HepG2 (cell line): ENCODE measurements at regions not wholly inside any gene's neighbourhood (a gene's known extent, or its start where the extent isn't known, plus 50 kb on each side); places are given as distances from the start of the nearest gene placed in this dataset.

ENCODE experiments used
- ATAC-seq: fragments of 200-7000 bp; cut with Tn5 transposase; 3 replicates; pipeline ENCODE4 v1.9.1; 2020; ENCODE audit warnings: mild to moderate bottlenecking, moderate library complexity
- BruUV-seq: library from RNA; stranded (reverse); fragments of 400-500 nt; replicated peaks from 2 replicates; lab custom pipeline; 2021; lab: Mats Ljungman, UMichigan
- CTCF ChIA-PET: fragments of 300-600 bp; formaldehyde crosslinking; extraction: SDS; loops from one replicate; lab custom pipeline; 2021; ENCODE audit warnings: low total read pairs, inconsistent platforms, low intra/inter-chr PET ratio; lab: Yijun Ruan, JAX
- POLR2A ChIA-PET: fragments of 350-600 bp; sonication (Branson Sonifier 250); formaldehyde crosslinking; loops from one replicate; lab custom pipeline; 2020; ENCODE audit warnings: antibody characterized with exemption, inconsistent platforms; lab: Yijun Ruan, JAX
- DNase-seq: peaks from one replicate; pipeline ENCODE4 v3.0.0-alpha.2; 2015; ENCODE audit warnings: low spot score
- FAIRE-seq: peaks from 3 replicates; lab custom pipeline; 2011; peaks lifted over from hg19 to GRCh38; lab: Jason Lieb, UNC
- H2AFZ ChIP-seq: one replicate; pipeline ENCODE4 v1.6.1; 2011; ENCODE audit warnings: low read length, inconsistent platforms
- H3K27ac ChIP-seq: fragments of 300-600 bp; 3 replicates; pipeline ENCODE4 v1.8.0; 2011; ENCODE audit warnings: mixed run types, mild to moderate bottlenecking, mixed read lengths, low read length, inconsistent platforms; ENCODE audit not compliant: insufficient read depth; ENCODE audit errors: extremely low read length
- H3K27me3 ChIP-seq, 2 experiments: fragments of 200-600 bp in 1 of 2; 2 replicates in 1 of 2; 3 replicates in 1 of 2; pipeline versions ENCODE4 v1.6.0 to v1.8.0; 2011; ENCODE audit warnings: low read length in 2 of 2, mild to moderate bottlenecking in 2 of 2, moderate library complexity in 2 of 2, inconsistent platforms in 1 of 2; ENCODE audit not compliant: insufficient read depth in 2 of 2, control insufficient read depth in 1 of 2
- H3K36me3 ChIP-seq, 2 experiments: fragments of 200-600 bp in 1 of 2; replicated peaks in 1 of 2; 2 replicates in 1 of 2; 3 replicates in 1 of 2; pipeline versions ENCODE4 v1.5.1 to v1.8.0; 2011; ENCODE audit warnings: low read length in 2 of 2, inconsistent platforms in 1 of 2; ENCODE audit not compliant: insufficient read depth in 2 of 2, control insufficient read depth in 1 of 2
- H3K4me1 ChIP-seq: 2 replicates; pipeline ENCODE4 v1.5.1; 2012; ENCODE audit warnings: low read length, inconsistent platforms; ENCODE audit not compliant: insufficient read depth
- H3K4me2 ChIP-seq: 2 replicates; pipeline ENCODE4 v1.6.0; 2011; ENCODE audit warnings: low read depth, low read length, inconsistent platforms
- H3K4me3 ChIP-seq, 3 experiments: fragments of 200-600 bp in 1 of 3; sonication (generic), shearing (Covaris generic) in 1 of 3; replicated peaks in 1 of 3; 2 replicates each; pipeline ENCODE4 v1.5.1; 2011 to 2016; ENCODE audit warnings: low read length in 3 of 3, inconsistent platforms in 2 of 3, low read depth in 2 of 3, mild to moderate bottlenecking in 2 of 3, control low read depth in 1 of 3, mixed read lengths in 1 of 3; ENCODE audit not compliant: insufficient read depth in 1 of 3
- H3K79me2 ChIP-seq: one replicate; pipeline ENCODE4 v1.6.1; 2011; ENCODE audit warnings: low read length, inconsistent platforms; ENCODE audit not compliant: insufficient read depth
- H3K9ac ChIP-seq: 2 replicates; pipeline ENCODE4 v1.6.0; 2011; ENCODE audit warnings: mild to moderate bottlenecking, low read depth, low read length, inconsistent platforms; ENCODE audit not compliant: insufficient read depth
- H3K9me3 ChIP-seq: 2 replicates; pipeline ENCODE4 v1.5.1; 2012; ENCODE audit warnings: mild to moderate bottlenecking, low read length
- H4K20me1 ChIP-seq: 2 replicates; pipeline ENCODE4 v1.6.0; 2011; ENCODE audit warnings: inconsistent platforms, mild to moderate bottlenecking, low read length, moderate library complexity; ENCODE audit not compliant: insufficient read depth
- ATAD3A ChIP-seq: sonication (generic); formaldehyde crosslinking; IDR thresholded peaks from 2 replicates; pipeline ENCODE4 v1.4.0; 2020; ENCODE audit warnings: missing genetic modification reagents
- BHLHE40 ChIP-seq: IDR thresholded peaks from 2 replicates; pipeline ENCODE4 v1.6.1; 2011; ENCODE audit warnings: low read length, improper control_type of control experiment
- HOXD1 ChIP-seq: sonication (generic); formaldehyde crosslinking; IDR thresholded peaks from 2 replicates; pipeline ENCODE4 v1.5.0; 2020; ENCODE audit warnings: missing genetic modification reagents
- MEIS1 ChIP-seq: sonication (generic); formaldehyde crosslinking; IDR thresholded peaks from 2 replicates; pipeline ENCODE4 v1.9.0; 2021; ENCODE audit warnings: mild to moderate bottlenecking, missing genetic modification reagents, moderate library complexity, borderline replicate concordance
- UBTF ChIP-seq: sonication (generic); formaldehyde crosslinking; IDR thresholded peaks from 2 replicates; pipeline ENCODE4 v1.4.0; 2020; ENCODE audit warnings: mild to moderate bottlenecking, missing genetic modification reagents
- ZBTB7A ChIP-seq: sonication (generic); formaldehyde crosslinking; IDR thresholded peaks from 2 replicates; pipeline ENCODE4 v1.8.0; 2022; ENCODE audit warnings: mild to moderate bottlenecking, missing genetic modification reagents
- ZC3H13 ChIP-seq: sonication (generic); formaldehyde crosslinking; IDR thresholded peaks from 2 replicates; pipeline ENCODE4 v1.8.1; 2023; ENCODE audit warnings: mild to moderate bottlenecking, missing genetic modification reagents, moderate library complexity
- ZNF10 ChIP-seq: sonication (generic); formaldehyde crosslinking; IDR thresholded peaks from 2 replicates; pipeline ENCODE4 v1.4.0; 2020; ENCODE audit warnings: mild to moderate bottlenecking, low read depth, missing genetic modification reagents, borderline replicate concordance
- ZNF225 ChIP-seq: sonication (generic); formaldehyde crosslinking; IDR thresholded peaks from 2 replicates; pipeline ENCODE4 v1.4.0; 2020; ENCODE audit warnings: mild to moderate bottlenecking, missing genetic modification reagents
- ZNF256 ChIP-seq: sonication (generic); formaldehyde crosslinking; conservative IDR thresholded peaks from 2 replicates; pipeline ENCODE4 v1.4.0; 2020; ENCODE audit warnings: missing genetic modification reagents
- WGBS: methylation state at CpG from one replicate; pipeline ENCODE4 v1.1.6; 2017; ENCODE audit warnings: low lambda C conversion rate; 5-methylcytosine and 5-hydroxymethylcytosine counted together
- in situ Hi-C: cut with HindIII; loops from 2 replicates; pipeline ENCODE4 v1.10.0; 2017; ENCODE audit warnings: low pct_unique_long_range_greater_than_20kb; ENCODE audit not compliant: extremely low pct_ligation_motif_present
- intact Hi-C: fragments of 100-400 bp; cut with micrococcal nuclease; formaldehyde crosslinking; loops from one replicate; pipeline ENCODE4 v1.10.0; 2022; ENCODE audit not compliant: unreplicated experiment
- TF ChIP-seq, protein P1 (sequence below): sonication (generic); formaldehyde crosslinking; IDR thresholded peaks from 2 replicates; pipeline ENCODE4 v1.4.0; 2020; ENCODE audit warnings: missing genetic modification reagents
- TF ChIP-seq, protein P2 (sequence below): sonication (generic); formaldehyde crosslinking; IDR thresholded peaks from 2 replicates; pipeline ENCODE4 v1.4.0; 2020; ENCODE audit warnings: missing genetic modification reagents
- TF ChIP-seq, protein P3 (sequence below): IDR thresholded peaks from 2 replicates; pipeline ENCODE4 v1.6.1; 2016; ENCODE audit warnings: control low read depth

- TF ChIP-seq, protein P1, sequence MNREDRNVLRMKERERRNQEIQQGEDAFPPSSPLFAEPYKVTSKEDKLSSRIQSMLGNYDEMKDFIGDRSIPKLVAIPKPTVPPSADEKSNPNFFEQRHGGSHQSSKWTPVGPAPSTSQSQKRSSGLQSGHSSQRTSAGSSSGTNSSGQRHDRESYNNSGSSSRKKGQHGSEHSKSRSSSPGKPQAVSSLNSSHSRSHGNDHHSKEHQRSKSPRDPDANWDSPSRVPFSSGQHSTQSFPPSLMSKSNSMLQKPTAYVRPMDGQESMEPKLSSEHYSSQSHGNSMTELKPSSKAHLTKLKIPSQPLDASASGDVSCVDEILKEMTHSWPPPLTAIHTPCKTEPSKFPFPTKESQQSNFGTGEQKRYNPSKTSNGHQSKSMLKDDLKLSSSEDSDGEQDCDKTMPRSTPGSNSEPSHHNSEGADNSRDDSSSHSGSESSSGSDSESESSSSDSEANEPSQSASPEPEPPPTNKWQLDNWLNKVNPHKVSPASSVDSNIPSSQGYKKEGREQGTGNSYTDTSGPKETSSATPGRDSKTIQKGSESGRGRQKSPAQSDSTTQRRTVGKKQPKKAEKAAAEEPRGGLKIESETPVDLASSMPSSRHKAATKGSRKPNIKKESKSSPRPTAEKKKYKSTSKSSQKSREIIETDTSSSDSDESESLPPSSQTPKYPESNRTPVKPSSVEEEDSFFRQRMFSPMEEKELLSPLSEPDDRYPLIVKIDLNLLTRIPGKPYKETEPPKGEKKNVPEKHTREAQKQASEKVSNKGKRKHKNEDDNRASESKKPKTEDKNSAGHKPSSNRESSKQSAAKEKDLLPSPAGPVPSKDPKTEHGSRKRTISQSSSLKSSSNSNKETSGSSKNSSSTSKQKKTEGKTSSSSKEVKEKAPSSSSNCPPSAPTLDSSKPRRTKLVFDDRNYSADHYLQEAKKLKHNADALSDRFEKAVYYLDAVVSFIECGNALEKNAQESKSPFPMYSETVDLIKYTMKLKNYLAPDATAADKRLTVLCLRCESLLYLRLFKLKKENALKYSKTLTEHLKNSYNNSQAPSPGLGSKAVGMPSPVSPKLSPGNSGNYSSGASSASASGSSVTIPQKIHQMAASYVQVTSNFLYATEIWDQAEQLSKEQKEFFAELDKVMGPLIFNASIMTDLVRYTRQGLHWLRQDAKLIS (CRISPR knock-in tag): no peak
- TF ChIP-seq ATAD3A (CRISPR knock-in tag): no peak
These were observed 95.1 kb downstream of the DKK1 start (continued) for GRCh38 chr10:52409195-52409594.

- Histone ChIP-seq H3K36me3 (no peaks in the 10 kb centered on the region), H3K9me3 (no peaks in the 10 kb centered on the region), H3K9ac (no peak overlapping the region), H3K4me3 (no peak overlapping the region), H2AFZ (no peak overlapping the region), H3K27me3 (no peaks in the 10 kb centered on the region), H3K4me1 (no peaks in the 10 kb centered on the region), H3K27ac (no peak overlapping the region), H3K4me2 (no peak overlapping the region), H4K20me1 (no peaks in the 10 kb centered on the region), H3K79me2 (no peaks in the 10 kb centered on the region)
- 37% methylated on average over 2 of the region's 2 CpGs for WGBS
- in situ Hi-C loops (no loop called here), intact Hi-C loops (no loop called here)
- FAIRE-seq (no peak), ATAC-seq (no peak), DNase-seq (no peak)
- BruUV-seq: no TSS peak
- ChIA-PET CTCF (no interaction called here), POLR2A (no interaction called here)
- TF ChIP-seq, protein P2, sequence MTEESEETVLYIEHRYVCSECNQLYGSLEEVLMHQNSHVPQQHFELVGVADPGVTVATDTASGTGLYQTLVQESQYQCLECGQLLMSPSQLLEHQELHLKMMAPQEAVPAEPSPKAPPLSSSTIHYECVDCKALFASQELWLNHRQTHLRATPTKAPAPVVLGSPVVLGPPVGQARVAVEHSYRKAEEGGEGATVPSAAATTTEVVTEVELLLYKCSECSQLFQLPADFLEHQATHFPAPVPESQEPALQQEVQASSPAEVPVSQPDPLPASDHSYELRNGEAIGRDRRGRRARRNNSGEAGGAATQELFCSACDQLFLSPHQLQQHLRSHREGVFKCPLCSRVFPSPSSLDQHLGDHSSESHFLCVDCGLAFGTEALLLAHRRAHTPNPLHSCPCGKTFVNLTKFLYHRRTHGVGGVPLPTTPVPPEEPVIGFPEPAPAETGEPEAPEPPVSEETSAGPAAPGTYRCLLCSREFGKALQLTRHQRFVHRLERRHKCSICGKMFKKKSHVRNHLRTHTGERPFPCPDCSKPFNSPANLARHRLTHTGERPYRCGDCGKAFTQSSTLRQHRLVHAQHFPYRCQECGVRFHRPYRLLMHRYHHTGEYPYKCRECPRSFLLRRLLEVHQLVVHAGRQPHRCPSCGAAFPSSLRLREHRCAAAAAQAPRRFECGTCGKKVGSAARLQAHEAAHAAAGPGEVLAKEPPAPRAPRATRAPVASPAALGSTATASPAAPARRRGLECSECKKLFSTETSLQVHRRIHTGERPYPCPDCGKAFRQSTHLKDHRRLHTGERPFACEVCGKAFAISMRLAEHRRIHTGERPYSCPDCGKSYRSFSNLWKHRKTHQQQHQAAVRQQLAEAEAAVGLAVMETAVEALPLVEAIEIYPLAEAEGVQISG: no peak
- TF ChIP-seq, protein P3, sequence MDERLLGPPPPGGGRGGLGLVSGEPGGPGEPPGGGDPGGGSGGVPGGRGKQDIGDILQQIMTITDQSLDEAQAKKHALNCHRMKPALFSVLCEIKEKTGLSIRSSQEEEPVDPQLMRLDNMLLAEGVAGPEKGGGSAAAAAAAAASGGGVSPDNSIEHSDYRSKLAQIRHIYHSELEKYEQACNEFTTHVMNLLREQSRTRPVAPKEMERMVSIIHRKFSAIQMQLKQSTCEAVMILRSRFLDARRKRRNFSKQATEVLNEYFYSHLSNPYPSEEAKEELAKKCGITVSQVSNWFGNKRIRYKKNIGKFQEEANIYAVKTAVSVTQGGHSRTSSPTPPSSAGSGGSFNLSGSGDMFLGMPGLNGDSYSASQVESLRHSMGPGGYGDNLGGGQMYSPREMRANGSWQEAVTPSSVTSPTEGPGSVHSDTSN (CRISPR knock-in tag): no peak
- TF ChIP-seq ZNF256 (CRISPR knock-in tag): no peak
- no peak for TF ChIP-seq ZC3H13 (CRISPR knock-in tag)
- TF ChIP-seq ZNF10 (CRISPR knock-in tag): no peak
- no peak for TF ChIP-seq MEIS1
- no peak for TF ChIP-seq HOXD1
- TF ChIP-seq ZBTB7A (CRISPR knock-in tag): no peak
- no peak for TF ChIP-seq UBTF (CRISPR knock-in tag)
- TF ChIP-seq ZNF225 (CRISPR knock-in tag): no peak
- no peak for TF ChIP-seq BHLHE40
These were observed 95.8 kb downstream of the DKK1 start for GRCh38 chr10:52409928-52410327.
